GM19025 (cell line): ENCODE measurements at regions not wholly inside any gene's neighbourhood (a gene's known extent, or its start where the extent isn't known, plus 50 kb on each side); places are given as distances from the start of the nearest gene placed in this dataset.

Source experiments
- ATAC-seq: cut with Tn5 transposase; IDR thresholded peaks from one replicate; pipeline ENCODE4 v1.9.1; 2021; ENCODE audit warnings: mild to moderate bottlenecking, low read depth, moderate library complexity; ENCODE audit not compliant: unreplicated experiment

GRCh38 chr9:1804128-1804865 is 210.8 kb upstream of the SMARCA2 start:
- ATAC-seq = no peak

- no peak for ATAC-seq
Measured at GRCh38 chr9:1829719-1830118, 185.4 kb upstream of the SMARCA2 start.

- ATAC-seq = no peak
Measured at GRCh38 chr9:1832960-1833359, 182.2 kb upstream of the SMARCA2 start.

- no peak for ATAC-seq
Measured at GRCh38 chr9:1837453-1838084, 177.6 kb upstream of the SMARCA2 start.

- ATAC-seq = no peak
Measured at GRCh38 chr9:1839909-1840308, 175.2 kb upstream of the SMARCA2 start.

- ATAC-seq = no peak
Measured at GRCh38 chr9:1845425-1845824, 169.7 kb upstream of the SMARCA2 start.

- no peak for ATAC-seq
Measured at GRCh38 chr9:1855726-1856125, 159.4 kb upstream of the SMARCA2 start.

GRCh38 chr9:1857808-1858207 is 157.3 kb upstream of the SMARCA2 start:
- ATAC-seq = no peak

GRCh38 chr9:1869843-1870242 is 145.3 kb upstream of the SMARCA2 start:
- peak; percentile 80 for ATAC-seq

GRCh38 chr9:1870915-1871314 is 144.2 kb upstream of the SMARCA2 start:
- ATAC-seq = no peak

- ATAC-seq = no peak
Measured at GRCh38 chr9:1871626-1872419, 143.3 kb upstream of the SMARCA2 start.

- no peak for ATAC-seq
Measured at GRCh38 chr9:1875251-1875851, 139.8 kb upstream of the SMARCA2 start.

GRCh38 chr9:1875921-1876448 is 139.2 kb upstream of the SMARCA2 start:
- peak; percentile 59 for ATAC-seq

- no peak for ATAC-seq
Measured at GRCh38 chr9:1876891-1877496, 138.2 kb upstream of the SMARCA2 start.

GRCh38 chr9:1877951-1878350 is 137.2 kb upstream of the SMARCA2 start:
- no peak for ATAC-seq

- no peak for ATAC-seq
Measured at GRCh38 chr9:1878811-1879210, 136.3 kb upstream of the SMARCA2 start.

GRCh38 chr9:1879501-1879900 is 135.6 kb upstream of the SMARCA2 start:
- ATAC-seq = peak; percentile 24

GRCh38 chr9:1880038-1880565 is 135.0 kb upstream of the SMARCA2 start:
- no peak for ATAC-seq

GRCh38 chr9:1881708-1882295 is 133.3 kb upstream of the SMARCA2 start:
- no peak for ATAC-seq
